GM19467 (cell line): ENCODE measurements at regions not wholly inside any gene's neighbourhood (a gene's known extent, or its start where the extent isn't known, plus 50 kb on each side); places are given as distances from the start of the nearest gene placed in this dataset.
A peak's percentile ranks its signal among the peaks of the same experiment; 100 is the strongest.
"Not testable (repeated sequence)": the region's sequence is repeated elsewhere in the genome, so short reads cannot be mapped to it uniquely, and the experiment has no call there.

Experiments used
- ATAC-seq: cut with Tn5 transposase; IDR thresholded peaks from one replicate; pipeline ENCODE4 v1.9.1; 2021; ENCODE audit warnings: mild to moderate bottlenecking, moderate library complexity; ENCODE audit not compliant: unreplicated experiment

- ATAC-seq, result not testable (repeated sequence)
These were observed 291.4 kb upstream of the PRSS16 start for GRCh38 chr6:26956078-26956600.

- not testable (repeated sequence) for ATAC-seq
These were observed 290.8 kb upstream of the PRSS16 start for GRCh38 chr6:26956601-26957184.

GRCh38 chr6:26957399-26958127, 289.9 kb upstream of the PRSS16 start:
- not testable (repeated sequence) for ATAC-seq

- ATAC-seq, result not testable (repeated sequence)
These were observed 286.3 kb upstream of the PRSS16 start for GRCh38 chr6:26961236-26961635.

GRCh38 chr6:27002447-27002846, 245.1 kb upstream of the PRSS16 start:
- ATAC-seq, result no peak

- no peak for ATAC-seq
These were observed 240.5 kb upstream of the PRSS16 start for GRCh38 chr6:27007020-27007419.

GRCh38 chr6:27008613-27009012, 238.9 kb upstream of the PRSS16 start:
- not testable (repeated sequence) for ATAC-seq

GRCh38 chr6:27014053-27014452, 233.4 kb upstream of the PRSS16 start:
- ATAC-seq, result not testable (repeated sequence)

- no peak for ATAC-seq
These were observed 230.8 kb upstream of the PRSS16 start for GRCh38 chr6:27016689-27017088.

- not testable (repeated sequence) for ATAC-seq
These were observed 229.1 kb upstream of the PRSS16 start for GRCh38 chr6:27018401-27018800.

GRCh38 chr6:27019651-27020552, 227.6 kb upstream of the PRSS16 start:
- ATAC-seq, result peak; percentile 79

- ATAC-seq, result no peak
These were observed 227.0 kb upstream of the PRSS16 start for GRCh38 chr6:27020553-27020880.

- ATAC-seq, result no peak
These were observed 223.8 kb upstream of the PRSS16 start for GRCh38 chr6:27023664-27024063.

GRCh38 chr6:27025351-27025750, 222.2 kb upstream of the PRSS16 start:
- no peak for ATAC-seq

GRCh38 chr6:27026361-27026760, 221.1 kb upstream of the PRSS16 start:
- no peak for ATAC-seq

- no peak for ATAC-seq
These were observed 216.2 kb upstream of the PRSS16 start for GRCh38 chr6:27031302-27031701.

GRCh38 chr6:27038498-27038897, 209.0 kb upstream of the PRSS16 start:
- no peak for ATAC-seq

- ATAC-seq, result no peak
These were observed 207.1 kb upstream of the PRSS16 start for GRCh38 chr6:27040244-27041042.

- no peak for ATAC-seq
These were observed 204.3 kb upstream of the PRSS16 start for GRCh38 chr6:27043244-27043643.

GRCh38 chr6:27045131-27045530, 202.4 kb upstream of the PRSS16 start:
- not testable (repeated sequence) for ATAC-seq

GRCh38 chr6:27047725-27048124, 199.8 kb upstream of the PRSS16 start:
- not testable (repeated sequence) for ATAC-seq
